HepG2 (cell line): ENCODE measurements at regions not wholly inside any gene's neighbourhood (a gene's known extent, or its start where the extent isn't known, plus 50 kb on each side); places are given as distances from the start of the nearest gene placed in this dataset.

ENCODE experiments used
- ATAC-seq: fragments of 200-7000 bp; cut with Tn5 transposase; 3 replicates; pipeline ENCODE4 v1.9.1; 2020; ENCODE audit warnings: mild to moderate bottlenecking, moderate library complexity
- BruUV-seq: library from RNA; stranded (reverse); fragments of 400-500 nt; replicated peaks from 2 replicates; lab custom pipeline; 2021; lab: Mats Ljungman, UMichigan
- CTCF ChIA-PET: fragments of 300-600 bp; formaldehyde crosslinking; extraction: SDS; loops from one replicate; lab custom pipeline; 2021; ENCODE audit warnings: low total read pairs, inconsistent platforms, low intra/inter-chr PET ratio; lab: Yijun Ruan, JAX
- POLR2A ChIA-PET: fragments of 350-600 bp; sonication (Branson Sonifier 250); formaldehyde crosslinking; loops from one replicate; lab custom pipeline; 2020; ENCODE audit warnings: antibody characterized with exemption, inconsistent platforms; lab: Yijun Ruan, JAX
- DNase-seq: peaks from one replicate; pipeline ENCODE4 v3.0.0-alpha.2; 2015; ENCODE audit warnings: low spot score
- FAIRE-seq: peaks from 3 replicates; lab custom pipeline; 2011; peaks lifted over from hg19 to GRCh38; lab: Jason Lieb, UNC
- H2AFZ ChIP-seq: one replicate; pipeline ENCODE4 v1.6.1; 2011; ENCODE audit warnings: low read length, inconsistent platforms
- H3K27ac ChIP-seq: fragments of 300-600 bp; 3 replicates; pipeline ENCODE4 v1.8.0; 2011; ENCODE audit warnings: mixed run types, mild to moderate bottlenecking, mixed read lengths, low read length, inconsistent platforms; ENCODE audit not compliant: insufficient read depth; ENCODE audit errors: extremely low read length
- H3K27me3 ChIP-seq, 2 experiments: fragments of 200-600 bp in 1 of 2; 2 replicates in 1 of 2; 3 replicates in 1 of 2; pipeline versions ENCODE4 v1.6.0 to v1.8.0; 2011; ENCODE audit warnings: low read length in 2 of 2, mild to moderate bottlenecking in 2 of 2, moderate library complexity in 2 of 2, inconsistent platforms in 1 of 2; ENCODE audit not compliant: insufficient read depth in 2 of 2, control insufficient read depth in 1 of 2
- H3K36me3 ChIP-seq, 2 experiments: fragments of 200-600 bp in 1 of 2; replicated peaks in 1 of 2; 2 replicates in 1 of 2; 3 replicates in 1 of 2; pipeline versions ENCODE4 v1.5.1 to v1.8.0; 2011; ENCODE audit warnings: low read length in 2 of 2, inconsistent platforms in 1 of 2; ENCODE audit not compliant: insufficient read depth in 2 of 2, control insufficient read depth in 1 of 2
- H3K4me1 ChIP-seq: 2 replicates; pipeline ENCODE4 v1.5.1; 2012; ENCODE audit warnings: low read length, inconsistent platforms; ENCODE audit not compliant: insufficient read depth
- H3K4me2 ChIP-seq: 2 replicates; pipeline ENCODE4 v1.6.0; 2011; ENCODE audit warnings: low read depth, low read length, inconsistent platforms
- H3K4me3 ChIP-seq, 3 experiments: fragments of 200-600 bp in 1 of 3; sonication (generic), shearing (Covaris generic) in 1 of 3; replicated peaks in 1 of 3; 2 replicates each; pipeline ENCODE4 v1.5.1; 2011 to 2016; ENCODE audit warnings: low read length in 3 of 3, inconsistent platforms in 2 of 3, low read depth in 2 of 3, mild to moderate bottlenecking in 2 of 3, control low read depth in 1 of 3, mixed read lengths in 1 of 3; ENCODE audit not compliant: insufficient read depth in 1 of 3
- H3K79me2 ChIP-seq: one replicate; pipeline ENCODE4 v1.6.1; 2011; ENCODE audit warnings: low read length, inconsistent platforms; ENCODE audit not compliant: insufficient read depth
- H3K9ac ChIP-seq: 2 replicates; pipeline ENCODE4 v1.6.0; 2011; ENCODE audit warnings: mild to moderate bottlenecking, low read depth, low read length, inconsistent platforms; ENCODE audit not compliant: insufficient read depth
- H3K9me3 ChIP-seq: 2 replicates; pipeline ENCODE4 v1.5.1; 2012; ENCODE audit warnings: mild to moderate bottlenecking, low read length
- H4K20me1 ChIP-seq: 2 replicates; pipeline ENCODE4 v1.6.0; 2011; ENCODE audit warnings: inconsistent platforms, mild to moderate bottlenecking, low read length, moderate library complexity; ENCODE audit not compliant: insufficient read depth
- FOSL2 ChIP-seq: sonication (generic); formaldehyde crosslinking; IDR thresholded peaks from 2 replicates; pipeline ENCODE4 v1.4.0; 2020; ENCODE audit warnings: missing genetic modification reagents
- MYPOP ChIP-seq: sonication (generic); formaldehyde crosslinking; IDR thresholded peaks from 2 replicates; pipeline ENCODE4 v1.8.1; 2023; ENCODE audit warnings: mild to moderate bottlenecking, moderate library complexity, missing genetic modification reagents
- SIX4 ChIP-seq: sonication (generic); formaldehyde crosslinking; IDR thresholded peaks from 2 replicates; pipeline ENCODE4 v1.4.0; 2020; ENCODE audit warnings: missing genetic modification reagents
- ZSCAN12 ChIP-seq: sonication (generic); formaldehyde crosslinking; IDR thresholded peaks from 2 replicates; pipeline ENCODE4 v1.9.0; 2021; ENCODE audit warnings: mild to moderate bottlenecking, missing genetic modification reagents
- WGBS: methylation state at CpG from one replicate; pipeline ENCODE4 v1.1.6; 2017; ENCODE audit warnings: low lambda C conversion rate; 5-methylcytosine and 5-hydroxymethylcytosine counted together
- in situ Hi-C: cut with HindIII; loops from 2 replicates; pipeline ENCODE4 v1.10.0; 2017; ENCODE audit warnings: low pct_unique_long_range_greater_than_20kb; ENCODE audit not compliant: extremely low pct_ligation_motif_present
- intact Hi-C: fragments of 100-400 bp; cut with micrococcal nuclease; formaldehyde crosslinking; loops from one replicate; pipeline ENCODE4 v1.10.0; 2022; ENCODE audit not compliant: unreplicated experiment

GRCh38 chrX:109840585-109840984, 107.5 kb upstream of the ACSL4 start:
- TF ChIP-seq FOSL2 (CRISPR knock-in tag) (0 out of 2 replicates have a peak, but pooled peaks have one; percentile 9), SIX4 (CRISPR knock-in tag) (no peak)
- WGBS, result 93% methylated on average over 3 of the region's 3 CpGs
- ATAC-seq (no peak), DNase-seq (peak; percentile 17), FAIRE-seq (no peak)
- Histone ChIP-seq H3K36me3 (no peaks in the 10 kb centered on the region), H3K27me3 (no peaks in the 10 kb centered on the region), H3K9me3 (no peaks in the 10 kb centered on the region), H3K79me2 (no peaks in the 10 kb centered on the region), H3K27ac (no peak overlapping the region), H3K4me3 (no peak overlapping the region), H2AFZ (no peak overlapping the region), H3K4me1 (peaks cover 45% of the 10 kb centered on the region), H3K4me2 (no peak overlapping the region), H3K9ac (no peak overlapping the region), H4K20me1 (no peaks in the 10 kb centered on the region)
- in situ Hi-C loops (no loop called here), intact Hi-C loops (no loop called here)
- BruUV-seq, result no TSS peak
- CTCF ChIA-PET, result no interaction called here
- POLR2A ChIA-PET, result interaction anchor here (1.1 kb wide), 1 partner anchor 10 kb away, joined by 5 read pairs; no protein-coding TSS in a partner anchor

DNA sequence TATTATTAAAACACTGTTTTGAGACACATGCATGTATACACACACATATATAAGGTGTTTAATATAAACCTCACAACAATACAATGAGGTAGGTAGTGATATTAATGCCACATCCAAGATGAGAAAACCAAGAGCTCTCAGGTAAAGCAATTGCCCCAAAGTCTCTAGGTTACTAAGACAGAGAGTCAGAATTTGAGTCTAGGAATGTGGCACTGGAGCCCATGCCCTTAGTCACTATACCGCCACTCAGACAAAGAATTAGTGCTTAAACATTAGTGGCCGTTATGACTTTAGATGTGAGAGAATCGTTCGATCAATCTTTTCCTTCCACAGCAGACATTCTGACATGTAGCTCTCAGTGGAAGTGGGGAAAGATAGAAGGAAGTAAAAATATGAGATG, 108.2 kb upstream of the ACSL4 start:
- Histone ChIP-seq H2AFZ (no peak overlapping the region), H3K9me3 (no peaks in the 10 kb centered on the region), H3K27ac (no peak overlapping the region), H3K4me3 (no peak overlapping the region), H3K4me1 (peaks cover 52% of the 10 kb centered on the region), H3K36me3 (no peaks in the 10 kb centered on the region), H3K4me2 (no peak overlapping the region), H3K27me3 (no peaks in the 10 kb centered on the region), H4K20me1 (no peaks in the 10 kb centered on the region), H3K9ac (no peak overlapping the region), H3K79me2 (no peaks in the 10 kb centered on the region)
- BruUV-seq, result no TSS peak
- FAIRE-seq (no peak), DNase-seq (no peak), ATAC-seq (no peak)
- POLR2A ChIA-PET, result interaction anchor here (1.1 kb wide), 1 partner anchor 10 kb away, joined by 5 read pairs; no protein-coding TSS in a partner anchor
- TF ChIP-seq ZSCAN12 (no peak), MYPOP (CRISPR knock-in tag) (no peak)
- in situ Hi-C loops, result no loop called here
- 100% methylated on average over 4 of the region's 4 CpGs for WGBS
- CTCF ChIA-PET, result no interaction called here
- intact Hi-C loops, result no loop called here
